GM19467 (cell line): ENCODE measurements at regions not wholly inside any gene's neighbourhood (a gene's known extent, or its start where the extent isn't known, plus 50 kb on each side); places are given as distances from the start of the nearest gene placed in this dataset.

Source experiments
- ATAC-seq: cut with Tn5 transposase; IDR thresholded peaks from one replicate; pipeline ENCODE4 v1.9.1; 2021; ENCODE audit warnings: mild to moderate bottlenecking, moderate library complexity; ENCODE audit not compliant: unreplicated experiment

DNA sequence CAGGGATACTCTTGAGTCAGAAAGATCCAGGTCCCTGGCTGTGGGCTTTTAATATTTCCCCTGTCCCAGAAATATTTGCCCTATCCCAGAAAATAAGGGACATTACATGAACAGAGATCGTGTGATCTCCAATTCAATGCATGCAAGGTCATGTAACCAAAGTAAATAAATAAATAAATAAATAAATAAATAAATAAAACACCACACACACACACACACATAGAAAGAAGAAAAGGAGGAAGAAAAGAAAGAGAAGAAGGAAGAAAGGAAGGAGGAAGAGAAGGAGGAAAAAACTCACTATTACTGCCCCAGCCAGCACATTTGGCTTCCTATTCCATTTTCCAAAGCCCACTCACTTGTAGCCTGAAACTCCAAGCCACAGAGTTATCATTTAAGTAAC is 117.9 kb upstream of the CFAP20DC start:
- ATAC-seq: no peak

- ATAC-seq: no peak
Measured at GRCh38 chr3:59163953-59164352, 114.1 kb upstream of the CFAP20DC start.

- ATAC-seq: no peak
Measured at GRCh38 chr3:59161048-59161447, 111.2 kb upstream of the CFAP20DC start.

- ATAC-seq: no peak
Measured at GRCh38 chr3:59160133-59160746, 110.4 kb upstream of the CFAP20DC start.

- no peak for ATAC-seq
Measured at GRCh38 chr3:59153648-59154047, 103.8 kb upstream of the CFAP20DC start.

GRCh38 chr3:59152943-59153342 is 103.1 kb upstream of the CFAP20DC start:
- no peak for ATAC-seq

- ATAC-seq: no peak
Measured at GRCh38 chr3:59150039-59150438, 100.2 kb upstream of the CFAP20DC start.

DNA sequence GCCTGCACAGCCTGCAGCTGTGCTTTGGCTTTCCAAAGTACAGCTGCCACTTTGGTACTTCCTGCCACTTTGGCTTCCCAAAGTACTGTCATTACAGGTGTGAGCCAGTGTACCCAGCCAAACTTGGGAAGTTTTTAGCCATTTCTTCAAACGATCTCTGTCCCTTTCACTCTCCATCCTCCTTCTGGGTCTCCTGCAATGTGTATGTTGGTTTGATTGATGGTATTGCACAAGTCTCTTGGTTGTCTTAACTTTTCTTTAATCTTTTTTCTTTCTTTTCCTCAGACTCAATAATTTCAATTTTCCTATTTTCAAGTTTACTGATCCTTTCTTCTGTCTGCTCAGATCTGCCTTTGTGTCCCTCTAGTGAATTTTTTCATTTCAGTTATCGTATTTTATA is 99.3 kb upstream of the CFAP20DC start:
- ATAC-seq: no peak

- no peak for ATAC-seq
Measured at GRCh38 chr3:59143447-59143846, 93.6 kb upstream of the CFAP20DC start.

- no peak for ATAC-seq
Measured at GRCh38 chr3:59142556-59142955, 92.7 kb upstream of the CFAP20DC start.

DNA sequence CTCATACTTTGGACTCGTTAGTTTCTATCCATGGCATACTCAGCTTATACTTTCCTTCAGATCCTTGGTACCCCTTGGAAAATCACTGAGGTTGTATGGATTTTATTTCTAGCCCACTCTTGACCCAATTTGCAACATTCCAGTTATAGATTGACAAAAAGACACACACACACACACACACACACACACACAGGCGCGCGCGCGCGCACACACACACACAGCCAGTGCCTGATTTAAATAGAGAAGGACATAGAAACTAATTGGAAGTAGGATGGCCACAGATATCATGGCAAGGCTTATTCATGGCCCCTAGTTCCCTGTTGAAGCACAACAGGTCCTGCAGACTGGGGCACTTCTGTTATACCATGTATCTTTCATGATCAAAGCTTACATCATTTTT is 89.1 kb upstream of the CFAP20DC start:
- no peak for ATAC-seq

DNA sequence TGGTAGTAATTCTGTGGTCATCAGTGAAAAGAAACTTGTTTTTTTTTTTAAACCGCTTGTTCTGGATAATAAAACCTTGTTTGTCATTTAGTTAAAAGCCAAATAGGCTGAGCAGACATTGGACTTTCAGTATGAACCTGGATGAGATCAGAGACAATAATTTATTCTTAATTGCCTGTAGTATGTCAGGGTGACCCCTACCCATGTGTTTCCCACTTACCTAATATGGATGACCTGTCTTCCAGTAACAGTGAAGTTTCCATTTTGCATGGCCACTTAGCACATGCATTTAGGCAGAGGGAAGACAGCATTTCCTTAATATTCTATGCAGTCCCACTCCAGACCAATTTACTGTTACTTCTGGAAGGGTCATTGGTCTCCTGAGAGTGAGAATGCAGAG is 87.6 kb upstream of the CFAP20DC start:
- no peak for ATAC-seq

DNA sequence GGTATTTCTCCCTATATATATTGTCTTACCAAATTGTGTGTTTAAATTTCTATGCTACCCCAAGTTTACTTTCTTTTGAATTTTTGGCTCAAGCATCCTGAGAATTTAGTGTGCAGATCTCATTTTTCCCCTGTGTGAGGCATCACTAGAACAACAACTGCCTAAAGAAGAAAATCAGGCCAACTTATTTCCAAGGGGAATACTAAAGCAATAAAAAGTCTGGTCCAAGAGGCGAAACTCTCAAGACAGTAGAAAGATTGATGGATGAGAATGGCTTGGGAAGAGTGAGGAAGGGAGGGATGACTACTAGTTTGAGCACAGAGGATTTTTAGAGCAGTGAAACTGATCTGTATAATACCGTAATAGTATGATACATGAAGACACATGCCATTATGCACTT is 86.3 kb upstream of the CFAP20DC start:
- ATAC-seq: no peak

- no peak for ATAC-seq
Measured at GRCh38 chr3:59135096-59135495, 85.3 kb upstream of the CFAP20DC start.

GRCh38 chr3:59133311-59133710 is 83.5 kb upstream of the CFAP20DC start:
- no peak for ATAC-seq

DNA sequence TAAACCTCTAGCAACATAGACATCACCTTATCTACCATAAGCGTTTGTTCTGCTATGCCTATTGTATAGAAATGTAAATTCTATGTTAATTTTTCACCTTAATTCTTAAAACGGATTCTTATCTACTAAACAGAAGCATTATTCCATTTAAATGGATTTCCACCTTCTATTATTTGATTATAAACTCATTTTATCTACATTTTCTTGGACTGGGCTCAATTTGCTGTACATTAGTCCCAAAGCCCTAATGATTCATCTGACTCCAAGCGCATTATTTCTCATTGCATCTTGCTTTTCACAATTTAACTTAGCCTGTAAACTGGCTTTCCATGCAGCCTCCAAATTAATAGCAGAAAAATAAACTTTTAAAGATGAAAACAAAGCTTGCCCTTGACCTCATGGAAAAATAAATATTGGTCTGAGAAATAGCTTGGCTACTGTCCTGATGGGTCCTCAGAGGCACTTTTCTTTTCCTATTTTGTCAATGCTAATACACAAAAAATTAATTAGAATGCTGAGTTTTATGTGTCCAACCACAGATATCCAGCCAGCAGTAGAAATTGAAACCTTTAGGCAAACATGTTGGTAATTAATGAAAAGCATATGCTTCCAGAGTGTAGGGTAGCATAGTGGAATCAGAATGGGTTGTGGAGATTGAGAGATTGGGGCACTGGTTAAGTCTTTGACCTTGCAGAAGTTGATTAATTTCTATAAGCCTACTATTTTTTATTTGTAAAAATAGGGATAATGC is 81.4 kb upstream of the CFAP20DC start:
- no peak for ATAC-seq

- no peak for ATAC-seq
Measured at GRCh38 chr3:59128685-59129084, 78.9 kb upstream of the CFAP20DC start.

DNA sequence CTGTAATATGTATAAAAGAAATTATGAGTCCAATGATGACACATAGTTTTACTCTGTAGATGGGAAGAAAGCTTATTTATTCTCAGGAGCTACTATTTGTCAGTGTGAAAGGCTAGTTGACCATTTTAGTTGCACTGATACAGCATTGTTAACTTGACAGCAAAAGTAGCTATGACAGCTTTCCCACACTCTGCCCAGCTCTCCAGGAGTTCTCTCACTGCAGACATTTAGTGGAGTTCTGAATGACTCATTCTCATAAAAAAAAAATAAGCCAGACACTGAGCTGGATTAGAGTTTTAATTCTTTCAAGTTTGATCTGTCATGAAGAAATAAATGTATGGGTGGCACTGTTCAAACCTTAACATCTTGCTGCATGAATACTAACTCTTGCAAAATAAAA is 77.2 kb upstream of the CFAP20DC start:
- ATAC-seq: no peak

- no peak for ATAC-seq
Measured at GRCh38 chr3:59126446-59126845, 76.6 kb upstream of the CFAP20DC start.

DNA sequence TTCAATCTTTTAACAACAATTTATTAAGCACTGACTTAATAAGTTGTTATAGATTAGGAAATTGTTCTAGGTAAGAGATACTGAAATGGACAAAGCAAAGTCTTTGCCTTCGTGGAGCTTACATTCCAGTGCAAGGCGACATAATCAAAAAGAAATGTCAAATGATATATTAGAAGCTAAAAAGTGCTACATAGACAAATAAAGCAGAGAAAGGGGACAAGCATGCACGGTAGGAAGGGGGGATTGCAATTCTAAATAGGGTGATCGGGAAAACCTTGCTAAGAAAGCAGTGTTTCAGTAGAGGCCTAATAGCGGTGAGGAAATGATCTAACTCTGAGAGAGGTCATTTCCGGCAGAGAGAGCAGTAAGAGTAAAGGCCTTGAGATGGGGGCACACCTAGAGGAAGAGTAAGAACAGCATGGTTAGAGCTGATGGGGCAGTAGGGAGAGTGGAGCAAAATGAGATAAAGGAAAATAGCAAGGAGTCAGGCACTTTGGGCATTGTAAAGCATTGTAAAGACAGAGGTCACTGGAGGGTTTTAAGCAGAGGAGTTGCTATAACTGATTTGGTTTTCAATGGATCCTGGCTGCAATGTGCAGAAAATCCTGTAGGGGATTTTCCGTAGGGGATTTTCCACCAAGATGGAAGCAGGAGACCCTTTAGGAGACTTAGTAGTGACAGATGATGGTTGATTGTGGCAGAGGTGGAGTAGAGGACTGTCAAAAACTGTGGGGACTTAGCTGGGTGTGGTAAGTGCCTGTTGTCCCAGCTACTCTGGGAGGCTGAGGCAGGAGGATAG is 71.7 kb upstream of the CFAP20DC start:
- no peak for ATAC-seq

- ATAC-seq: no peak
Measured at GRCh38 chr3:59118928-59119327, 69.1 kb upstream of the CFAP20DC start.

DNA sequence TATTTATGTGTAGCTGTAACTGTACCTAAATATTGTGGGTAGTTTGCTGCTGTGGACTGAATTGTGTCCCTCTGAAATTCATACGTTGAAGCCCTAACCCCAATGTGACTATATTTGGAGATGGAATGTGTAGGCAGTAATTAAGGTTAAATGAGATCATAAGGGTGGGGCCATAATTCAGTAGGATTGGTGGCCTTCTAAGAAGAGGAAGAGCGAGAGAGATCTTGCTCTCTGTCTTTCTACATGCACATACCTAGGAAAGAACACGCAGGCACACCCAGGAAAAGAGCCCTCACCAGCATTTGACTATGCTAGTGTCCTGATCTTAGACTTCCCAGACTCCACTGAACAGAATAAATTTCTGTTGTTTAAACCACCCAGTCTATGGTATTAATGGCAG is 67.6 kb upstream of the CFAP20DC start:
- no peak for ATAC-seq
